Esophagus squamous epithelium (tissue), 4 donors: ENCODE measurements at regions not wholly inside any gene's neighbourhood (a gene's known extent, or its start where the extent isn't known, plus 50 kb on each side); places are given as distances from the start of the nearest gene placed in this dataset.

Experiments used
- POLR2A ChIP-seq, 4 donors: fragments of 450-650 bp; IDR thresholded peaks; one replicate each; pipeline ENCODE4 v1.6.1; 2017; ENCODE audit warnings: antibody characterized with exemption in 4 of 4, mild to moderate bottlenecking in 4 of 4, moderate library complexity in 3 of 4
- TF ChIP-seq, protein P1 (sequence below), 6 experiments: fragments of 450-650 bp in 4 of 6; fragments of 200-600 bp in 2 of 6; sonication (generic) in 2 of 6; IDR thresholded peaks; one replicate each; pipeline ENCODE4 v1.5.1; 2016 to 2019; ENCODE audit warnings: antibody characterized with exemption in 6 of 6, mild to moderate bottlenecking in 4 of 6, moderate library complexity in 4 of 6

DNA sequence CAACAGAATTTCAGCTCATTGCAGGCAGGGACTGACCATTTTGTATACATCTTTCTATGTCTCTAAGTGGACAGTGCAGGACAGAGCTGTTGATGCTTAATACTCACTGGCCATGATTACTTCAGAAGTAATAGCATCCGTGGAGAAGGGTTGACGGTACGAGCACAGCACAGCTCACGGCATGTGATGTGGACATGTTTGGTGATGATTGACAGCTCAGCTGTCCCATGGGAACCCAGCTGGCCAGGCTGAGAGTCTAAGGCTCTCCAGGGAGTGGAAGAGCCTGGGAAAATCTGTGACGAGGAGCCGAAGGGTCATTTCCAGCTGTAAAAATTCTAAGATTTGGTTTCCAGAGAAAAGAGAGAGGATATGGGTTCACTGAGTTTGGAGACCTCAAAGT lies 198.2 kb downstream of the SNX19 start:
- no peak for TF ChIP-seq POLR2A (IDR thresholded peaks at IDR 0.05)
- TF ChIP-seq, protein P1, sequence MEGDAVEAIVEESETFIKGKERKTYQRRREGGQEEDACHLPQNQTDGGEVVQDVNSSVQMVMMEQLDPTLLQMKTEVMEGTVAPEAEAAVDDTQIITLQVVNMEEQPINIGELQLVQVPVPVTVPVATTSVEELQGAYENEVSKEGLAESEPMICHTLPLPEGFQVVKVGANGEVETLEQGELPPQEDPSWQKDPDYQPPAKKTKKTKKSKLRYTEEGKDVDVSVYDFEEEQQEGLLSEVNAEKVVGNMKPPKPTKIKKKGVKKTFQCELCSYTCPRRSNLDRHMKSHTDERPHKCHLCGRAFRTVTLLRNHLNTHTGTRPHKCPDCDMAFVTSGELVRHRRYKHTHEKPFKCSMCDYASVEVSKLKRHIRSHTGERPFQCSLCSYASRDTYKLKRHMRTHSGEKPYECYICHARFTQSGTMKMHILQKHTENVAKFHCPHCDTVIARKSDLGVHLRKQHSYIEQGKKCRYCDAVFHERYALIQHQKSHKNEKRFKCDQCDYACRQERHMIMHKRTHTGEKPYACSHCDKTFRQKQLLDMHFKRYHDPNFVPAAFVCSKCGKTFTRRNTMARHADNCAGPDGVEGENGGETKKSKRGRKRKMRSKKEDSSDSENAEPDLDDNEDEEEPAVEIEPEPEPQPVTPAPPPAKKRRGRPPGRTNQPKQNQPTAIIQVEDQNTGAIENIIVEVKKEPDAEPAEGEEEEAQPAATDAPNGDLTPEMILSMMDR (IDR thresholded peaks at IDR 0.05) = no peak
